DMS53 treated with DMSO at 0.1 percent for 48 hours (cell line): ENCODE measurements at regions not wholly inside any gene's neighbourhood (a gene's known extent, or its start where the extent isn't known, plus 50 kb on each side); places are given as distances from the start of the nearest gene placed in this dataset.

ENCODE experiments used
- DNase-seq: peaks from one replicate; lab custom pipeline; 2025; ENCODE audit not compliant: unreplicated experiment; lab: John Stamatoyannopoulos, UW

DNA sequence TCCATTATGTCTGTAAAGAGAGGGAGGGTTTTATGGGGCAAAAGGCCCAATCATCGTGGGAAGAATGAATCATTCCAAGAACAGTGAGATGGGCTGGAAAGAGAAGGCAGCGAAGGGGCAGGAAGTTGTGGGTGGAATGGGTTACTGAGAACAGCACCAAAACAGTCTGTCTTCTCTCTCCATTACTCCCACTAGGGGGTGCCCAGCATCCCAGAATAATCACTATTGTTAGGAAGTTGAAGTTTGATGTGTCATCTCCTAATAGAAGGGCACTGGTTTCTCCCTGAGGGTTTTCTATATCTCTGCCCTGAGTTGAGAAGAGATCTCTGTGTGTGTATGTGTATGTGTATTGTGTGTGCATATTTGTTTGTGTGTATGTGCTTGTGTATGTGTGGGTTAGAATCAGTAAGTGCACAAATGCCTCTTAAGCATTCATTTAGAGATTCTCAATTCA, 76.6 kb upstream of the MAP4K3 start:
- DNase-seq, result peak; percentile 30

DNA sequence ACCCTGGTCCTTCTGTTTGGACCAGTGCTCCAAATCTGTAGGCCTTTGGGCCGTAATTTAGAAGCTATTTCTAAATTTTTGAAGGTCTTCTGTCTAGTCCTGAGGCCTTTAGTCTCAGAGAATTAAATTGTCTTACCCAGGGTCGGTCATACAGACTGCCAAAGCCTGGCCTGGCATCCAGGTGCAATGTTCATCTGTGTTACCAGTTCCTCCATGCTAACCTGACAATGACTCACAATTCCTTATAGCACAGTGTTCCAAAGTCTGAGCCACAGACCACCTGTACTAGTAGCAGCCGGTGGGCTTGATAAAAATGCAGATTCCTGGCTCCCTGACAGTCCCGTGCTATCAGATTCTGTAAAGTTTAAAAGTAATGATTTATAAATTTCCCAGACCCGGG, 77.7 kb upstream of the MAP4K3 start:
- DNase-seq, result no peak

DNA sequence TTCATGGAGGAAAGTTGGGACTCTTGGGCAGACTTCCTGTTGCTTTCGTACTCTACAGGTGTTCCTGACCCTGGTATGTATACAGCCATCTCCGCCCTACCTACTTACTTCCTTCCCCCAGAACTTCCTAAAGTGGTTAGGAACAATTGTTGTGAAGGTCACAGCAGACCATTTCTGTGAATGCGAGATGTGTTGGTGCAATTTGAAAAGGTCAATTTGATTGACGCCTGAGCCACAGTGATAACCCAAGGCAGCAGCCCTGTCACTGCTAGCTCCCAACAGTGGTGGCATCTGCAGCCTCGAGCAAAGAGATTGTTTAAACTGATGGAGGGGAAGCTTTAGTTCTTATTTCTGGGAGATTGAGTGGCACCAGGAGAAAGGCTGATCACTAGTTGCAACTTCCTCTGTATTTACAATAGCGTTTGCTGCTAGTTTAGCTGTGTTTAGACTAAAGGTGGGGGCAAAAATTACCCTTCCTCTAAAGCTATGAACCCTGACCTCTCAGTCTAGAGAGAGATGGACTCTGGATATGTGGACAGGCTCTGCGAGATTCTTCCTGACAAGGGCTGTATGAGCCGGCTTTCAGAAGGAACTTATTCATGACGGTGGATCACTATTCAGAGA, 78.3 kb upstream of the MAP4K3 start:
- DNase-seq, result no peak

DNA sequence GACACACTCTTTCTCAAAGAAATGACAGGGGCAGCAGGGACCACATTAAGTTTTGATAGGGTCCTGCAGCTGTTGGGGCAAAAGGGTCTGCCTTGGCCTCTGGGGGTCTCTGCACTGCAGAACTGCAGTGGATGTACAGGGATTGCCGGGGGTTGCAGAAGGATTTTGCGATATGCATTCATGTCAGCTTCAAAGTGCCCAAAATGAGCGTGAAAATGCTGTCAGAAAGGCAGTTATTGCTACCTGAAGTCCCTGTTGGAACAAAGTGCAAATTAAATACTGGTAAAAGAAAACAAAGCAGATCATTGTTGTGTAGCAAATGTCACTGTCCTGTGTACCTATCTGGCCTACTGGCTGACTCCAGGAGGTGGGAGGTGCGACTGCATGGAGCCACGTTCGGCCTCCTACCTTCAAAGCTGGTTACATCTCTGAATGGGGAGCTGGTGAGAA, 78.8 kb upstream of the MAP4K3 start:
- DNase-seq, result no peak

DNA sequence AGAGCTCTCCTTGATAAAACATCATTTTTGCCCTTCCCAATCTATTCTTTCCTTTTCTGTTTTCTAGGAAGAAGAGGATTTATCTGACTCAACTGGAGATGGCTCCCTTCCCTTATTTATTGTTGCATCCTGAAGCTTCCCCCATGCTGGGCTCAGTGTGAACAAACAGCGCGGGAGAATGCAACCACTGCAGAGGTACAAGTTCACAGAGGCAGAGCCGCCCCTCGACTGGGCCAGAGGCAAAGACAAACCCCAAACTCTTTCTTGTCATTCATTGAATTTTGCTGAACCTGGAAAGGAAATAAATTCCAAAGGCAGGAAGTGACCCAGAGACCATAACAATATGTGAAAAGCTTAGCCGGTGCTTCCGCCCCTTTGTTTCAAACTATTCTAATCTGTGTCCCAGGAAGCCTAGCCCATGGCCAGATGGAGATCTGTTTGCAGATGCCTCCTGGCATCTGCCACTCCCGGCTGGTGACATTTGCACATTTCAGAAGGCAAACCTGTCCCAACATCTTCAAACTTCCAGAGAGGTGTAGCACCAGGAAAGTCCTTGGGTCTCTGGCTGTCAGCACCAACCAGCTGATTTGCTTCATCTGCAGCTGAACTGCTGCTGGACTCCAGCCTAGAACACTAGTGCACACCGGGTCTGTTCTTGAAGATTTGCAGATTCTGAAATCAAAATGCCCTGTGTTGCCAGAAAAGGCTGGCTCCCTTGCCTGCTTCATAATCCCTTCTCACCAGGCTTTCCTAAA, 79.4 kb upstream of the MAP4K3 start:
- no peak for DNase-seq

DNA sequence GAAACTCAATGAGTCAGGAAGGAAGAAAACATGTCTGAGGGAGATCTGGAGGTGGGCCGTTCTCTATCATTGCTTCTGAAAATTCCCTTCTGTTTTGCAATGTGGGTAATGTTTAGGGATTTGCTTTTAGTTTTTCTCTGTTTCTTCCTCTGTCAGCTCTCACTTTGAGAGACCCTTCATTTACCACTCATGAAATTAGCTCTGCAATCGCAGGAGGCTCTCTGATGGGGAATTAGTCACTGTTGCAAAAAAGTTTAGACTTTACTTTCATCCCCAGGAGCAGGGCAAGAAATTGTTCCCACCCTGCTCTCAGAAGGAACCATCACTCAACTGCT, 80.0 kb upstream of the MAP4K3 start:
- no peak for DNase-seq

DNA sequence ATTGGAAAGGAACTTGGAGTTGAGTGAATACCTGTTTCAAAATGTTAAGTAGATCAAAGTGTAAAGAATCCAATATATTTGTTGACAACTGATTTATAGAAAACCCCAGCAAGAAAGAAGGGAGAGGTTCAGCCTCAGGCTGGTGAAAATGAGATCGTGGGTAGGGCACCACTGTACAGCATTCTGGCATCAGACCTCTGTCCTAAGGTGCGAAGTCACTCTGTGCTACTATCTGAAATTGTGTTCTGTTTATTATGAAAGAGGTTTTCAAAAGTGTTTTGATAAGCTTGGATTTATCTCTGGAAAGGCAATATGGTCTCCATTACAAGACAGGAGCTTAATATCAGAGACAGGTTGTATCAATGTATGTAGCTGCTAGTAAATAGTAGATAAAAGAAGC, 80.5 kb upstream of the MAP4K3 start:
- no peak for DNase-seq

DNA sequence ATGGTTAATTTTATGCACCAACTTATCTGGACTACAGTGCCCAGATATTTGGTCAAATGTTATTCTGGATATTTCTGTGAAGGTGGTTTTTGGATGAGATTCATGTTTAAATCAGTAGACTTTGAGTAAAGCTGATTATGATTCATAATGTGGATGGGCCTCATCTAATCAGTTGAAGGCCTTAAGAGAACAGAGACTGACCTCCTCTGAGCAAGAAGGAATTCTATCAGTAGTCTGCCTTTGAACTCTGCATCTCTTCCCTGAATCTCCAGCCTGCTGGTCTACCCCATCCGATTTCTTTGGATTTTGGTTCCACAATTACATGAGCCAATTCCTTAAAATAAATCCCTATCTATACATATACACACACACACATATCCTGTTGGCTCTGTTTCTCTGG, 82.8 kb upstream of the MAP4K3 start:
- no peak for DNase-seq

DNA sequence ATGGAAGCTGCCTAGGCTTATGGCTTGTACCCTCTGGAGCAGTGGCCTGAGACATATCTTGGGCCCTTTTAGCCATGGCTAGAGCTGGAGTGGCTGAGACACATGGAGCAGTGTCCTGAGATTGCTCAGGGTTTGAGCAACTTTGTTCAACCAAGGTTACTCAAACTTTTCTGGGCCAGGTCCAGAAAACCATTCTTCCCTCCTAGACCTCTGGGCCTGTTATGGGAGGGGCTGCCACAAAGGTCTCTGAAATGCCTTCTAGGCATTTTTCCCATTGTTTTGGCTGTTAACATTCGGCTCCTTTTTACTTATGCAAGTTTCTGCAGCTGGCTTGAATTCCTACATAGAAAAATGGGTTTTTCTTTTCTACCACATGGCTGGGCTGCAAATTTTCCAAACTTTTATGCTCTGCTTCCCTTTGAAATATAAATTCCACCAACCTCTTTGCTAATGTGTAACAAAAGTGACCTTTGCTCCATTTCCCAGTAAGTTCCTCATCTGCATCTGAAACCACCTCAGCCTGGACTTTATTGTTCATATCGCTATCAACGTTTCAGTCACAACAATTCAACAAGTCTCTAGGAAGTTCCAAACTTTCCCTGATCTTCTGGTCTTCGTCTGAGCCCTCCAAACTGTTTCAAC, 84.9 kb upstream of the MAP4K3 start:
- no peak for DNase-seq

DNA sequence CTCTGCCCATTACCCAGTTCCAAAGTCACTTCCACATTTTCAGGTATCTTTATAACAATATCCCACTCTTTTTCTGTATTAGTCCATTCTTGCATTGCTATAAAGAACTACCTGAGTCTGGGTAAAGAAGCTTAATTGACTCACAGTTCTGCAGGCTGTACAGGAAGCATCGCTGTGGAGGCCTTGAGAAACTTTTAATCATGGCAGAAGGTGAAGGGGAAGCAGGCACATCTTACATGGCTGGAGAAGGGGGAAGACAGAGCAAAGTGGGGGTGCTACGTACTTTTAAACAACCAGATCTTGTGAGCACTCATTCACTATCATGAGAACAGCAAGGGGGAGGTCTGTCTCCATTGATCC, 85.4 kb upstream of the MAP4K3 start:
- no peak for DNase-seq

DNA sequence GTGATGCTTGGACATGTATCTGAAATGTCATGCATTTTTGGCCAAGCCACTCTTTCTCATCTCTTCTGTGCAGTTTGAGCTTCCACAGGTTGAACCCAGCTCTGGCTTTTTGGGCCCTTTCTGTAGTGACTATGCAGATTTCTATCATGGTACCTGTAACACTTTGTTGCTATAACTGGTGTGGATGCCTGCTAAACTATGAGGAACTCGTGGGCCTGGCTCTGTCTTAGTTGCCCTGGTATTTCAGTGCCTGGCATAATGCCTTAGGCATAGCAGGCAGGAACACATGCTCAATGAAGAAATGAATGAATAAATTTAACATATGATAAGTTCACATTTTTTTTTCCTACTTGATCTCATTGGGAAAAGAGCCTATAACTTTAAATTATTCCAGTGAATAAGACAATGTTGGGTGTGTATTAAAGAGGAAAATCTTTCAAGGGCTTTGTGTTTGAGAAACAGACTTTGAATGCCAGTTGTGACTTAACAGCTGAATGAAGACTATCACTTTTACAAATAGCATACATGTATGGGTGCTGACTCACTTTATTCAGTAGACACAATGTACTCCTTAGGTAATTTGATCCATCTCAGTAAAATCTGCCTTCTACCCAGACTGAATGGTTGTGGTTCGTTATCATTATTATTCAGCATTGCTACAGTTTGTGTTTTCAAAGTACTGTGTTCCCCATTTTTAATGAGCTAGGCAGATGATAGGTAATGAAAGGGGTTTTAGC, 86.4 kb upstream of the MAP4K3 start:
- no peak for DNase-seq

DNA sequence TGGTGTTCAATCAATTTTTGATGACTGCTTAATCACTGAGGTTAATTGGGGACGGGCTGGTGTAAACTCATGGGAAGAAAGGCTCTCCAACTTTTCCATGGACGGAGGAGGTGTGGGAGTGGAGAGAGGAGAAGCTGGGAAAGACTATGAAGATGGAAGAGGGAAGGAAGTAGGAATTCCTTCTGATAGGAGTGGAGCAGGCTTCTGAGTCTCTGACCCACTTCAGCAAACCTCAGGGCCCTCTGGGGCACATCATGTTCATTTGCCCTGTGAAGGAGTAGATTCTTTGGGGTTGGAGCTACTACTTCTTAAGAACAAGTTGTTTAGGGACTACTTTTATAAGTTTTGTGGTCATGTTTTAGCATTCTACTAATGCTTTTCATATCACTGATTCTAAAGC, 87.0 kb upstream of the MAP4K3 start:
- DNase-seq, result no peak

DNA sequence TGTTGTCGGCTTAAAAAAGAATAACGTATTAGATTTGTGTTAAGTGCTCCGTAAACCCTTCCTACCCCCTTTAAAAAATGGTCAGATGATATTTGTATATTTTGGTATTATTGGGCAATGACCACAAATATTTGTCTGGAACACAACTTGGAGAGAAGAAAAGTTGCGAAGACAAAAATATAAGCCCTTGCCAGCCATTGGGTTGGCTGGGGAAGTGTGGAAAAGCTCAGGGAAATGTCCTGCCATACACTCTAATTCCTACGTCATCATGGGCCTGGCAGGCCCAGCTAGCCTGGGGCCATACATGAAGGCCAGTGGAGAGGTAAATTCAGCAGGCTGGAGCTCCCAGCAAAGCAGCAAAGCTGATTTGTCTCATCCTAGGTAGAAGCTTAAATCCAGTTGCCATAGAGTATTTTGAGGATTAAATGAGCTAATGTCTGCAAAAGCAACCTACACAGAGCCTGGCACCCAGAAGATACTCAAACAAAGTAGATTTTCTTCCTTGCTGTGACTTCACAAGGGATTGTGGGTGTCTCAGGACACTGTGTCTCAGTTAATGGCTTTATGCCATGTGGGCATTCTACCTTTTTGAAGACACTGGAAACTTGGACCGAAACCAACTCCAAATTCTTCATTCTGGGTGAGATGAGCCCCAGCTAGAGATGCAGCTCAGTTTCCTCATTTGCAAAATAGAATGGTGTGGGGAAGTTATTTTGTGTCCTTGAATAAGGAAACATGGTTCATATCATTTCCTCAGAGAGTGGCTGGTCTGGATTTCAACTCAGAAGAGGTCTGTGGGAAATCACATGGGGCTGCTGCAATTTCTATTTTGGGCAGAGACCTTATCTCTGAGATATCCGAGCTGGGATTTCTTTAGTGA, 87.9 kb upstream of the MAP4K3 start:
- no peak for DNase-seq

DNA sequence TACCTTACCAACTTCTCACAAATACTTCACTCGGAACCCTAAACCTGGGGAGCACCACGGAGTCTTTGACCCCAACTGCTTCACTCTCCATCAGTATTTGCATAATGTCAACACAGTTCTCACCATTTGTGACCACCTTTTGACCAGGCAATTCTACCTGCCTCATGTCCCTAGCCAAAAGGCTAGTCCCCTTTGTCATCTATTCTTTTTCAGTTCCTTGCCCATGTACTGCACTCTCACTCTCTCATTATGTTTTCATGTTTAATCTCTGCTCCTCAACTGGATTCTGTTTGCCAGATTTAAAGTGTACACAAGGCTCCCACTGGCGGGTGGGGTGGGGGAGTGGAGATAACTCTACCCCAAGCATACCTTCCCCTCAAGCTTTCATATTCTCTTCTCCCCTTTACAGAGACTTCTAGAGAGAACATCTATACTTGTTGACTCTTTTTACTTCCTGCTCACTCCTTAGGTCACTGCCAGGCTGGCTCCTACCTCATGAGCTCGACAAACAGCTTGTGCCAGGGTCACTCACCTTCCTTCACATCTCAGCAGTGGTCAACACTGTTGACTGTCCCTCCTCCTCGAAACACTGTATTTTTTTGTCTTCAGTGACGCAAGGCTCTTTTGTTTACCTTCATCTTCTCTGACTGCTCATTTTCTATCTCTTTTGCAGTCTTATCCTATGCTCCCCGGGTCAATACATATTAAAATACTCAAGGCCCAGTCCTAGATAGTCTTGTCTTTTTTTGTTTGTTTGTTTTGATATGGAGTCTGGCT, 88.7 kb upstream of the MAP4K3 start:
- DNase-seq, result no peak

DNA sequence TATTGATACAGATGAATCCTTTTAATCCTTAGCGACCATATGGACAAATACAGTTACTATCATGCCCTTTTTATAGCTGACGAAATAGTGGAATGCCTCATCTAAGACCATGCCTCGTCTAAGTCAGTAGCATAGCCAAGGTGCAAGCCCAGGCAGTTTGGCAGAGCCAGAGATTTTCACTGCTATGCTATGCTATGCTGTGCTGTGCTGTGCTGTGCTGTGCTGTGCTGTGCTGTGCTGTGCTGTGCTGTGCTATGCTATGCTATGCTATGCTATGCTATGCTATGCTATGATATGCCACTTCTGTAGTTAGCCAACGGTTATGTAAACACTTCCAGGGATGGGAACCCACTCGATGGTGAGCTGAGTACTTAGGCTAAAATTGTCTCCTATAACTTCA, 91.6 kb upstream of the MAP4K3 start:
- DNase-seq, result no peak

DNA sequence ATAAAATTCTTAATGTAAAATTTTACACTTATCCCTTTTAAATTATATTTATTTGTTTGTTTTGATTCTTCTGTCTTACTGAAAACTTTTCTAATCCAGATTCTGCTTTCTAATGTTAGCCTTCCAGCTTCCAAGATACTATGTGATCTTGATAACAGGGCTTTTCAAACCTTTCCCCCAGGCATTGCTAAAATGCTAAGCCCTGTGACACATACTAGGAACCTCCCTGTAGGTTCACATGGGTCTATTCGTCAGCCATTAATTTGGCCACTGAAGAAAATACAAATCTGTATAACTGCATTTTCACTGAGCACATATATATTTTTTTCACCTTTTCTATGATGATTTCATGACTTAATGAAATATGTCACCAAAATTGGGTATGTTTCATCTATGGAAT, 92.8 kb upstream of the MAP4K3 start:
- no peak for DNase-seq

DNA sequence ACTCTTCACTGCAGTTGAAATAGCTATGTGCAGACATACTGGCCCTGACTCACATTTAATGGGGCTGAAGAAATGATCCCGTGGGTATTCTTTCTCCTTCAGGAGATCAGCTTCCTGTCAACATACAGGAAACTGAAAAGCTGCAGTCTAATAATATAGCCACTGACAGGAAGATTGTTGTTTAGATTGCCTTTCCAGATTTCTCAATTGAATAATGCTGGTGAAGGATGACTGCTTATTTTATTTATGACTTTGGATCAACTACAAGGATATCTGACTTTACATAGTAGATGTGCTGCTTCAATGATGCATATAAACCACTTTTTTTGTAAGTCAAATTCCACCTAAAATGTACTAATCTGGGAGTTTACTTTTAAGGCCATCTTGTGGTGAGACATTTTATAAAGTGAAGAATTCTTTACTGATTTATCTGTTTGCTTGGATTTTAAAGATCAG, 93.4 kb upstream of the MAP4K3 start:
- no peak for DNase-seq

DNA sequence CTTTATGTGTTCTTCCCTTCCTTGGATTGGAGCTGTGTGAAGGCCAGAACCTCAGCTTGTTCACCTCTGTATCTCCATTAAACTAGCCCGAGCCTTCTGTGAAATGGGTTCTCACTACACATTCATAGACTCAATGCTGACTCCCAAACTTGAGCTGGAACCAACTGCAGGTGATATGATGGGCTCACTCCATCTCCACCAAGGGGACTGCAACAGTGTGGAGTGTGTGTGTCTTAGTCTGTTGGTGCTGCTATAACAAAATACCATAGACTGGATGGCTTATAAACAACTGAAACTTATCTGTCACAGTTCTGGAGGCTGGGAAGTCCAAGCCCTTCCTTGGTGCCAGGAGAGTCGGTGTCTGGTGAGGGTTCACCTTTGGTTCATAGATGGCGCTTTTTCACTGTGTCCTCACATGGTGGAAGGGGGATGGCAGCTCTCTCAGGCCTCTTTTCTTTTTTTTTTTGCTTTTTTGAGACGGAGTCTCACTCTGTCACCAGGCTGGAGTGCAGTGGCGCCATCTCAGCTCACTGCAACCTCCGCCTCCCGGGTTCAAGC, 94.2 kb upstream of the MAP4K3 start:
- no peak for DNase-seq

DNA sequence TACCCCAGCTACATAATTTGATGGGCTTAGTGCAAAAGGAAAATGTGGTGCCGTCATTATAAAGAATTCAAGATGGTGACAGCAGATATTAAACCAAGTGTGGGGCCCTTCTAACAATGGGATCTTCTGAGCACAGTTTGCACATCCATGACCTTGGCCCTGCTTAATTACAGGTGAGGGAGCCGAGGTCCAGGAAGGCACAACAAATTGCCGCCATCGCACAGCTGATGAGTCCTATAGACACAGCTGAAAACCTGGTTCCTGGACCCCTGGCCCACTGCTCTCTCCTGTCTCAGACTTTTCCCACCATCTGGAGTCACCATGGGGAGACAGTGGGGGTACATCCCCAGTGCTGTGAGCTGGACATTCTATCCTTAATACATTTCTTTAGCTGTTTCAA, 95.8 kb upstream of the MAP4K3 start:
- no peak for DNase-seq
